ENCODE measurements at regions not wholly inside any gene's neighbourhood (a gene's known extent, or its start where the extent isn't known, plus 50 kb on each side); places are given as distances from the start of the nearest gene placed in this dataset.

DNA sequence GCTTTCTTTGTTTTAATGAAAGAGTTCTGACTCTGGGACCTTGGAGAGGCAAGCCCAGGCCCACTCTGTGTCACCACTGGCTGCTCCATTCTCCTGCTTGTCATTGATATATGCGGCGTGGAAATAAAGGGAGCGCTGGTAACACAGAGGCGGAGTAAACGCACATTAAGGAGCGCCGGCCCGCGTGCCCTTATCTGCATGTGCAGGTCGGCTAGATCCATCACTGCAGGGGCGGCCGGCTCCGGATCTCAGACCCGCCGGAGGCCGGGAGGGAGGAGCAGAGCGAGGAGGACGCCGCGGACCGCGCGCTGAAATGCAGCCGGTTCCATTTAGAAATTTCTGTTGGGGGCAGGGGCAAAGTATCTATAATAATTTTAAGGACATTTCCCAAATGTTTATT, 70.8 kb downstream of the MRPL36 start:
- no TSS peak for BruUV-seq (replicated peaks)
- H3K36me3 ChIP-seq (ENCODE audit: low read depth) = no peaks in the 10 kb centered on the region
- H3F3A ChIP-seq (ENCODE audit: insufficient read depth, low read depth) = no peaks in the 10 kb centered on the region
- no peak overlapping the region for H3K4me2 ChIP-seq
- no peak overlapping the region for H2AFZ ChIP-seq
- ChIA-PET POLR2A (ENCODE audit: unreplicated experiment) (no interaction called here), CTCF (no interaction called here)
- no peak overlapping the region for H3K27ac ChIP-seq
- no peaks in the 10 kb centered on the region for H3K9me3 ChIP-seq (ENCODE audit: insufficient read depth, low read depth)
- no peaks in the 10 kb centered on the region for H3K9me2 ChIP-seq (ENCODE audit: insufficient read depth)
- intact Hi-C loops (cut with micrococcal nuclease; ENCODE audit: unreplicated experiment) = no loop called here
- no peaks in the 10 kb centered on the region for H4K20me1 ChIP-seq (ENCODE audit: insufficient read depth)
- peaks cover 99% of the 10 kb centered on the region for H3K27me3 ChIP-seq (ENCODE audit: insufficient read depth, low read depth)
- H3K4me1 ChIP-seq (replicated peaks; ENCODE audit: insufficient read depth) = no peaks in the 10 kb centered on the region
- H3K4me3 ChIP-seq = no peak overlapping the region
- no peak for DNase-seq
- TF ChIP-seq, protein P1, sequence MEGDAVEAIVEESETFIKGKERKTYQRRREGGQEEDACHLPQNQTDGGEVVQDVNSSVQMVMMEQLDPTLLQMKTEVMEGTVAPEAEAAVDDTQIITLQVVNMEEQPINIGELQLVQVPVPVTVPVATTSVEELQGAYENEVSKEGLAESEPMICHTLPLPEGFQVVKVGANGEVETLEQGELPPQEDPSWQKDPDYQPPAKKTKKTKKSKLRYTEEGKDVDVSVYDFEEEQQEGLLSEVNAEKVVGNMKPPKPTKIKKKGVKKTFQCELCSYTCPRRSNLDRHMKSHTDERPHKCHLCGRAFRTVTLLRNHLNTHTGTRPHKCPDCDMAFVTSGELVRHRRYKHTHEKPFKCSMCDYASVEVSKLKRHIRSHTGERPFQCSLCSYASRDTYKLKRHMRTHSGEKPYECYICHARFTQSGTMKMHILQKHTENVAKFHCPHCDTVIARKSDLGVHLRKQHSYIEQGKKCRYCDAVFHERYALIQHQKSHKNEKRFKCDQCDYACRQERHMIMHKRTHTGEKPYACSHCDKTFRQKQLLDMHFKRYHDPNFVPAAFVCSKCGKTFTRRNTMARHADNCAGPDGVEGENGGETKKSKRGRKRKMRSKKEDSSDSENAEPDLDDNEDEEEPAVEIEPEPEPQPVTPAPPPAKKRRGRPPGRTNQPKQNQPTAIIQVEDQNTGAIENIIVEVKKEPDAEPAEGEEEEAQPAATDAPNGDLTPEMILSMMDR (conservative IDR thresholded peaks at IDR 0.05) = no peak
- TF ChIP-seq EZH2 (IDR thresholded peaks at IDR 0.05; ENCODE audit: low read depth) = no peak
- H3K79me2 ChIP-seq (ENCODE audit: low read depth) = no peaks in the 10 kb centered on the region

DNA sequence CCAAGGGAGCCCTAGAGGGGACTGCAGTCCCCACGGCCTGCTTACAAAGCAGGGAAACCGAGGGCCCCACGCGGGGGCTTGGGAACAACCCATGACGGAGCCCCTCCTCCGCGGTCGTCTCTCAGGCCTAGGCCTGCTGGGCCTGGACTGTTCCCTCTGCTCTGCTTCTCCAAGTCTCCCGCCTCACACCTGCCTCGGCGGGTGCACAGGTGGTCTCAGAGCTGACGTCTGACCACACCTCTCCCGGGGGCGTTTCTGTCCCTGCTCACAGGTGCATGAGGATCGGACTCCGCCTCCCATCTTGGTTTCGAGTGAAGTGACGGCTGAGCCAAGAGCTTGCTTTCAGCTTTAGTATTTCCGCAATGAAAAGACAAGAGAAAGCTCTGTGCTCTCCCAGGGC, 72.1 kb downstream of the MRPL36 start:
- no peaks in the 10 kb centered on the region for H3K79me2 ChIP-seq (ENCODE audit: low read depth)
- H3K27ac ChIP-seq = no peak overlapping the region
- ChIA-PET CTCF (no interaction called here), POLR2A (ENCODE audit: unreplicated experiment) (no interaction called here)
- H3K9me3 ChIP-seq (ENCODE audit: insufficient read depth, low read depth) = no peaks in the 10 kb centered on the region
- intact Hi-C loops (cut with micrococcal nuclease; ENCODE audit: unreplicated experiment) = no loop called here
- H3K9me2 ChIP-seq (ENCODE audit: insufficient read depth) = no peaks in the 10 kb centered on the region
- no peaks in the 10 kb centered on the region for H3K36me3 ChIP-seq (ENCODE audit: low read depth)
- no peaks in the 10 kb centered on the region for H3K4me1 ChIP-seq (replicated peaks; ENCODE audit: insufficient read depth)
- peaks cover 100% of the 10 kb centered on the region for H3K27me3 ChIP-seq (ENCODE audit: insufficient read depth, low read depth)
- no peak overlapping the region for H3K4me3 ChIP-seq
- no peak overlapping the region for H2AFZ ChIP-seq
- no peak for TF ChIP-seq EZH2 (IDR thresholded peaks at IDR 0.05; ENCODE audit: low read depth)
- TF ChIP-seq, protein P1 (conservative IDR thresholded peaks at IDR 0.05) = no peak
- peak in 1 of 2 experiments; percentile 2 for DNase-seq
- H3K4me2 ChIP-seq = no peak overlapping the region
- no peaks in the 10 kb centered on the region for H3F3A ChIP-seq (ENCODE audit: insufficient read depth, low read depth)
- no TSS peak for BruUV-seq (replicated peaks)
- no peaks in the 10 kb centered on the region for H4K20me1 ChIP-seq (ENCODE audit: insufficient read depth)

DNA sequence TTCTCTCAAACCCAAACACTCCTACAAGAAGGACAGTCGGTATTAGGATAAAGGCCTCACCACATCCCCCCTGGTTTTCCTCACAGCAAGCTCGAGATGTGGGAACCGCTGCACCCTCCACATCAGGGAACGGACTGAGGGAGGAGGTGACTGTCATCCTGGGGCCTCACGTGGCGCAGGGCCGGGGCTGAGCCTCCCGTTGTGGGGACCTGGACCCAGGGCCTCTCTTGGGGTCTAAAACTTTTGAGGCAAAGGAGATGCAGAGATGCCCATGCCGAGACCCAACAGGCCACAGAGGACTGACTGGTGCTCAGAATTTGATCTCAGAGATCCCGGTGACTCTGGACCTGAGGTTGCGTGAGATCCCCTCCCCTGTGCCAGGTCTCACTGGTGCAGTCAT, 72.7 kb downstream of the MRPL36 start:
- BruUV-seq (replicated peaks) = no TSS peak
- Histone ChIP-seq H3K4me1 (replicated peaks; ENCODE audit: insufficient read depth) (no peaks in the 10 kb centered on the region), H3K4me2 (no peak overlapping the region), H3K9me3 (ENCODE audit: insufficient read depth, low read depth) (no peaks in the 10 kb centered on the region), H3K9me2 (ENCODE audit: insufficient read depth) (no peaks in the 10 kb centered on the region), H3K79me2 (ENCODE audit: low read depth) (no peaks in the 10 kb centered on the region), H3F3A (ENCODE audit: insufficient read depth, low read depth) (no peaks in the 10 kb centered on the region), H3K27ac (no peak overlapping the region), H3K36me3 (ENCODE audit: low read depth) (no peaks in the 10 kb centered on the region), H3K4me3 (no peak overlapping the region), H4K20me1 (ENCODE audit: insufficient read depth) (no peaks in the 10 kb centered on the region), H3K27me3 (ENCODE audit: insufficient read depth, low read depth) (peaks cover 98% of the 10 kb centered on the region), H2AFZ (no peak overlapping the region)
- peak in 1 of 2 experiments; percentile 1 for DNase-seq
- ChIA-PET POLR2A (ENCODE audit: unreplicated experiment) (no interaction called here), CTCF (no interaction called here)
- intact Hi-C loops (cut with micrococcal nuclease; ENCODE audit: unreplicated experiment) = no loop called here
- TF ChIP-seq, protein P1 (conservative IDR thresholded peaks at IDR 0.05) = no peak
- TF ChIP-seq EZH2 (IDR thresholded peaks at IDR 0.05; ENCODE audit: low read depth) = no peak

Measured in PC-9 (cell line).